ENCODE measurements at regions not wholly inside any gene's neighbourhood (a gene's known extent, or its start where the extent isn't known, plus 50 kb on each side); places are given as distances from the start of the nearest gene placed in this dataset.

DNA sequence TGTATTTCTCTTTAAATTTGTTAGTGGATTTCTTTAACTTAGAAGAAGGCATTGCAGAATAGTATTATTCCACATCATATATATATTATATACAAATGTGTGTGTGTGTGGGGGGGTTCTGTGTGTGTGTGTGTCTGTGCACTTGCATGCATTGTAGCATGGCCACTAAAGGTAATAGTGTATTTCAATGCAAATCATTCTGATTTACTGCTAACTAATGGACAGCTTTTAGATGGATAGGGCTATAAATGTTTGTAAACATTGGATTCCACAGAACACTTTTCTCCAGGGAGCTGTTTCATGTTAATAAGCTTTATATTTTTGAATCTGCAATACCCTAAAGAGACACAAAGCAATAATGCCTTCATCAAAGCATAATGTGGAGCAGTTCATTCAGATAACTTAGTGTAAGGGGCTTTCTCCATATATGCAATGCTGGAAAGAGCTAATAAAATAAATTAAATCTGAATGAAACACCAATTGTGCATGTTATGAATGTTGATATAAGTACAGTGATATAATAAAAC, 496.7 kb upstream of the CDH9 start:
- H3K4me2 ChIP-seq (ENCODE audit: insufficient read depth, low read length), result no peak overlapping the region
- no peaks in the 10 kb centered on the region for H3K36me3 ChIP-seq (ENCODE audit: insufficient read depth, low read length)
- H3K9me3 ChIP-seq (ENCODE audit: low read depth, low read length), result no peaks in the 10 kb centered on the region
- no peak for DNase-seq (ENCODE audit: insufficient read length, low spot score, missing footprints)
- H4K20me1 ChIP-seq (ENCODE audit: insufficient read depth, low read length), result no peaks in the 10 kb centered on the region
- no peaks in the 10 kb centered on the region for H3K79me2 ChIP-seq (ENCODE audit: insufficient read depth, low read length)
- H3K27ac ChIP-seq (ENCODE audit: low read depth, low read length), result no peak overlapping the region
- no peak overlapping the region for H3K4me3 ChIP-seq (ENCODE audit: insufficient read depth, low read length)
- no peak overlapping the region for H2AFZ ChIP-seq (ENCODE audit: low read length)
- no peaks in the 10 kb centered on the region for H3K27me3 ChIP-seq (ENCODE audit: insufficient read depth, low read length)
- no peaks in the 10 kb centered on the region for H3K4me1 ChIP-seq (ENCODE audit: insufficient read depth, low read length)
- TF ChIP-seq, protein P1, sequence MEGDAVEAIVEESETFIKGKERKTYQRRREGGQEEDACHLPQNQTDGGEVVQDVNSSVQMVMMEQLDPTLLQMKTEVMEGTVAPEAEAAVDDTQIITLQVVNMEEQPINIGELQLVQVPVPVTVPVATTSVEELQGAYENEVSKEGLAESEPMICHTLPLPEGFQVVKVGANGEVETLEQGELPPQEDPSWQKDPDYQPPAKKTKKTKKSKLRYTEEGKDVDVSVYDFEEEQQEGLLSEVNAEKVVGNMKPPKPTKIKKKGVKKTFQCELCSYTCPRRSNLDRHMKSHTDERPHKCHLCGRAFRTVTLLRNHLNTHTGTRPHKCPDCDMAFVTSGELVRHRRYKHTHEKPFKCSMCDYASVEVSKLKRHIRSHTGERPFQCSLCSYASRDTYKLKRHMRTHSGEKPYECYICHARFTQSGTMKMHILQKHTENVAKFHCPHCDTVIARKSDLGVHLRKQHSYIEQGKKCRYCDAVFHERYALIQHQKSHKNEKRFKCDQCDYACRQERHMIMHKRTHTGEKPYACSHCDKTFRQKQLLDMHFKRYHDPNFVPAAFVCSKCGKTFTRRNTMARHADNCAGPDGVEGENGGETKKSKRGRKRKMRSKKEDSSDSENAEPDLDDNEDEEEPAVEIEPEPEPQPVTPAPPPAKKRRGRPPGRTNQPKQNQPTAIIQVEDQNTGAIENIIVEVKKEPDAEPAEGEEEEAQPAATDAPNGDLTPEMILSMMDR (IDR thresholded peaks at IDR 0.05; ENCODE audit: extremely low read depth, low read depth, low read length), result no peak

GRCh38 chr5:27532305-27532704, 493.9 kb upstream of the CDH9 start:
- TF ChIP-seq, protein P1 (IDR thresholded peaks at IDR 0.05; ENCODE audit: extremely low read depth, low read depth, low read length), result no peak
- Histone ChIP-seq H3K27ac (ENCODE audit: low read depth, low read length) (no peak overlapping the region), H3K36me3 (ENCODE audit: insufficient read depth, low read length) (no peaks in the 10 kb centered on the region), H2AFZ (ENCODE audit: low read length) (no peak overlapping the region), H3K4me3 (ENCODE audit: insufficient read depth, low read length) (no peak overlapping the region), H3K4me2 (ENCODE audit: insufficient read depth, low read length) (no peak overlapping the region), H3K4me1 (ENCODE audit: insufficient read depth, low read length) (no peaks in the 10 kb centered on the region), H3K27me3 (ENCODE audit: insufficient read depth, low read length) (no peaks in the 10 kb centered on the region), H3K9me3 (ENCODE audit: low read depth, low read length) (no peaks in the 10 kb centered on the region), H4K20me1 (ENCODE audit: insufficient read depth, low read length) (no peaks in the 10 kb centered on the region), H3K79me2 (ENCODE audit: insufficient read depth, low read length) (no peaks in the 10 kb centered on the region)
- no peak for DNase-seq (ENCODE audit: insufficient read length, low spot score, missing footprints)

GRCh38 chr5:27524515-27524914, 486.1 kb upstream of the CDH9 start:
- H3K9me3 ChIP-seq (ENCODE audit: low read depth, low read length), result no peaks in the 10 kb centered on the region
- no peak overlapping the region for H3K4me2 ChIP-seq (ENCODE audit: insufficient read depth, low read length)
- no peak for DNase-seq (ENCODE audit: insufficient read length, low spot score, missing footprints)
- H3K79me2 ChIP-seq (ENCODE audit: insufficient read depth, low read length), result no peaks in the 10 kb centered on the region
- H2AFZ ChIP-seq (ENCODE audit: low read length), result no peak overlapping the region
- TF ChIP-seq, protein P1 (IDR thresholded peaks at IDR 0.05; ENCODE audit: extremely low read depth, low read depth, low read length), result no peak
- H3K36me3 ChIP-seq (ENCODE audit: insufficient read depth, low read length), result no peaks in the 10 kb centered on the region
- H3K27me3 ChIP-seq (ENCODE audit: insufficient read depth, low read length), result no peaks in the 10 kb centered on the region
- H3K4me1 ChIP-seq (ENCODE audit: insufficient read depth, low read length), result no peaks in the 10 kb centered on the region
- H3K4me3 ChIP-seq (ENCODE audit: insufficient read depth, low read length), result no peak overlapping the region
- no peaks in the 10 kb centered on the region for H4K20me1 ChIP-seq (ENCODE audit: insufficient read depth, low read length)
- no peak overlapping the region for H3K27ac ChIP-seq (ENCODE audit: low read depth, low read length)

DNA sequence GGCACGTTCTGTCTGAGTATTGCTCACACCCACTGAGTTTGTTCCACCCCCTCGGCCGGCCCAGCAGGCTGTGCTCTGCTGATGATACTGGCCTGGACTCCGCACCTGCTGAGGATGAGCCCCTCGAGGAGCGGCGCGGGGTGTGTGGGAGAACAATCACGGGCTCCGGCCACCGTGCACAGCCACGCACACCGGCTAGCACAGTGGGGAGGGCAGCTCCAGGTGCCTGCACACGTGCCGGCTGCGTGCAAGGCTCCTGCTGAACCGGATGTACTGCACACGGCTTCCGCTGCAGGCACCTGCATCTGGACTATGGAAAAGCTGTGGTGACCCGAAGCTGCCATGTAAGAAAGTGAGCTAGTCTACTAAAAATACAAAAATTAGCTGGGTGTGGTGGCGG, 485.2 kb upstream of the CDH9 start:
- no peaks in the 10 kb centered on the region for H3K27me3 ChIP-seq (ENCODE audit: insufficient read depth, low read length)
- no peak overlapping the region for H3K4me2 ChIP-seq (ENCODE audit: insufficient read depth, low read length)
- no peak overlapping the region for H2AFZ ChIP-seq (ENCODE audit: low read length)
- no peaks in the 10 kb centered on the region for H3K36me3 ChIP-seq (ENCODE audit: insufficient read depth, low read length)
- no peak overlapping the region for H3K27ac ChIP-seq (ENCODE audit: low read depth, low read length)
- no peaks in the 10 kb centered on the region for H3K79me2 ChIP-seq (ENCODE audit: insufficient read depth, low read length)
- H3K4me1 ChIP-seq (ENCODE audit: insufficient read depth, low read length), result no peaks in the 10 kb centered on the region
- no peaks in the 10 kb centered on the region for H4K20me1 ChIP-seq (ENCODE audit: insufficient read depth, low read length)
- peak; percentile 34 for DNase-seq (ENCODE audit: insufficient read length, low spot score, missing footprints)
- no peak overlapping the region for H3K4me3 ChIP-seq (ENCODE audit: insufficient read depth, low read length)
- no peaks in the 10 kb centered on the region for H3K9me3 ChIP-seq (ENCODE audit: low read depth, low read length)
- TF ChIP-seq, protein P1 (IDR thresholded peaks at IDR 0.05; ENCODE audit: extremely low read depth, low read depth, low read length), result no peak

Measured in osteoblast (primary cell).